IPS DF 4.7 (cell line): ENCODE measurements at regions not wholly inside any gene's neighbourhood (a gene's known extent, or its start where the extent isn't known, plus 50 kb on each side); places are given as distances from the start of the nearest gene placed in this dataset.
"Not testable (repeated sequence)": the region's sequence is repeated elsewhere in the genome, so short reads cannot be mapped to it uniquely, and the experiment has no call there.

Experiments used
- DNase-seq: peaks from one replicate; pipeline ENCODE4 v3.0.0-alpha.2; 2013; ENCODE audit warnings: low spot score; ENCODE audit errors: extremely low read depth

GRCh38 chr2:120530781-120531180 is 184.8 kb downstream of the INHBB start:
- no peak for DNase-seq

- no peak for DNase-seq
Observed at GRCh38 chr2:120531365-120531764, 185.4 kb downstream of the INHBB start.

- no peak for DNase-seq
Observed at GRCh38 chr2:120531863-120532600, 186.1 kb downstream of the INHBB start.

- no peak for DNase-seq
Observed at GRCh38 chr2:120533625-120534024, 187.7 kb downstream of the INHBB start.

- DNase-seq: no peak
Observed at GRCh38 chr2:120534457-120534856, 188.5 kb downstream of the INHBB start.

GRCh38 chr2:120535081-120535480 is 189.1 kb downstream of the INHBB start:
- no peak for DNase-seq

GRCh38 chr2:120536141-120536540 is 190.2 kb downstream of the INHBB start:
- DNase-seq: no peak

GRCh38 chr2:120538691-120539423 is 192.9 kb downstream of the INHBB start:
- DNase-seq: no peak

- no peak for DNase-seq
Observed at GRCh38 chr2:120539424-120539936, 193.5 kb downstream of the INHBB start.

- no peak for DNase-seq
Observed at GRCh38 chr2:120539937-120540718, 194.2 kb downstream of the INHBB start.

- DNase-seq: no peak
Observed at GRCh38 chr2:120540719-120541552, 194.7 kb upstream of the GLI2 start.

- DNase-seq: no peak
Observed at GRCh38 chr2:120541553-120541932, 194.1 kb upstream of the GLI2 start.

GRCh38 chr2:120541972-120542670 is 193.5 kb upstream of the GLI2 start:
- DNase-seq: no peak

- no peak for DNase-seq
Observed at GRCh38 chr2:120542911-120543527, 192.6 kb upstream of the GLI2 start.

- no peak for DNase-seq
Observed at GRCh38 chr2:120543899-120544298, 191.8 kb upstream of the GLI2 start.

- no peak for DNase-seq
Observed at GRCh38 chr2:120544522-120544921, 191.1 kb upstream of the GLI2 start.

GRCh38 chr2:120545007-120545406 is 190.7 kb upstream of the GLI2 start:
- not testable (repeated sequence) for DNase-seq

- DNase-seq: no peak
Observed at GRCh38 chr2:120545521-120546047, 190.1 kb upstream of the GLI2 start.

- no peak for DNase-seq
Observed at GRCh38 chr2:120546048-120546864, 189.4 kb upstream of the GLI2 start.
